Fibroblast of gingiva (primary cell): ENCODE measurements at regions not wholly inside any gene's neighbourhood (a gene's known extent, or its start where the extent isn't known, plus 50 kb on each side); places are given as distances from the start of the nearest gene placed in this dataset.
A peak's percentile ranks its signal among the peaks of the same experiment; 100 is the strongest.
"Not testable (repeated sequence)": the region's sequence is repeated elsewhere in the genome, so short reads cannot be mapped to it uniquely, and the experiment has no call there.

Source experiments
- DNase-seq: peaks from one replicate; pipeline ENCODE4 v3.0.0-alpha.2; 2011; ENCODE audit warnings: low read depth

GRCh38 chr12:20128928-20129327, 239.4 kb upstream of the PDE3A start:
- DNase-seq, result no peak

GRCh38 chr12:20132818-20133217, 235.5 kb upstream of the PDE3A start:
- no peak for DNase-seq

- DNase-seq, result no peak
Measured at GRCh38 chr12:20134652-20135051, 233.7 kb upstream of the PDE3A start.

GRCh38 chr12:20140751-20141150, 227.6 kb upstream of the PDE3A start:
- DNase-seq, result no peak

- no peak for DNase-seq
Measured at GRCh38 chr12:20142316-20142715, 226.0 kb upstream of the PDE3A start.

GRCh38 chr12:20142956-20143355, 225.4 kb upstream of the PDE3A start:
- DNase-seq, result no peak

GRCh38 chr12:20144341-20144740, 224.0 kb upstream of the PDE3A start:
- no peak for DNase-seq

- no peak for DNase-seq
Measured at GRCh38 chr12:20148241-20148640, 220.1 kb upstream of the PDE3A start.

GRCh38 chr12:20150835-20151422, 217.4 kb upstream of the PDE3A start:
- DNase-seq, result no peak

GRCh38 chr12:20154052-20154451, 214.3 kb upstream of the PDE3A start:
- no peak for DNase-seq

GRCh38 chr12:20155374-20155773, 213.0 kb upstream of the PDE3A start:
- DNase-seq, result no peak

- not testable (repeated sequence) for DNase-seq
Measured at GRCh38 chr12:20160899-20161298, 207.4 kb upstream of the PDE3A start.

- no peak for DNase-seq
Measured at GRCh38 chr12:20174528-20175175, 193.7 kb upstream of the PDE3A start.

- DNase-seq, result no peak
Measured at GRCh38 chr12:20175704-20176388, 192.5 kb upstream of the PDE3A start.

- no peak for DNase-seq
Measured at GRCh38 chr12:20181416-20182180, 186.7 kb upstream of the PDE3A start.

GRCh38 chr12:20183563-20183962, 184.8 kb upstream of the PDE3A start:
- DNase-seq, result no peak

GRCh38 chr12:20184514-20184913, 183.8 kb upstream of the PDE3A start:
- DNase-seq, result no peak

- DNase-seq, result no peak
Measured at GRCh38 chr12:20187456-20187855, 180.9 kb upstream of the PDE3A start.

- no peak for DNase-seq
Measured at GRCh38 chr12:20188930-20189653, 179.2 kb upstream of the PDE3A start.

- DNase-seq, result no peak
Measured at GRCh38 chr12:20189767-20190166, 178.6 kb upstream of the PDE3A start.

- DNase-seq, result peak; percentile 42
Measured at GRCh38 chr12:20194171-20194570, 174.2 kb upstream of the PDE3A start.

GRCh38 chr12:20196767-20197166, 171.6 kb upstream of the PDE3A start:
- no peak for DNase-seq
